Lower lobe of right lung (tissue), 2 donors: ENCODE measurements at regions not wholly inside any gene's neighbourhood (a gene's known extent, or its start where the extent isn't known, plus 50 kb on each side); places are given as distances from the start of the nearest gene placed in this dataset.
A peak's percentile ranks its signal among the peaks of the same experiment; 100 is the strongest.
"Not testable (repeated sequence)": the region's sequence is repeated elsewhere in the genome, so short reads cannot be mapped to it uniquely, and the experiment has no call there.

Experiments
- ATAC-seq, 2 donors: fragments of 200-7000 bp; cut with Tn5 transposase; one replicate each; pipeline ENCODE4 v1.9.1; 2020 to 2022; ENCODE audit warnings: mild to moderate bottlenecking in 2 of 2, moderate library complexity in 2 of 2
- DNase-seq: peaks from one replicate; pipeline ENCODE4 v3.0.0-alpha.2; 2020
- H3K27ac ChIP-seq: fragments of 200-600 bp; one replicate; pipeline ENCODE4 v1.8.0; 2022
- H3K27me3 ChIP-seq: fragments of 200-600 bp; one replicate; pipeline ENCODE4 v1.8.0; 2022; ENCODE audit warnings: low read depth
- H3K36me3 ChIP-seq: fragments of 200-600 bp; one replicate; pipeline ENCODE4 v1.8.0; 2022; ENCODE audit warnings: mild to moderate bottlenecking
- H3K4me1 ChIP-seq: fragments of 200-600 bp; one replicate; pipeline ENCODE4 v1.8.0; 2022
- H3K4me3 ChIP-seq: fragments of 200-600 bp; one replicate; pipeline ENCODE4 v1.8.0; 2022; ENCODE audit warnings: mild to moderate bottlenecking
- H3K9me3 ChIP-seq: fragments of 200-600 bp; one replicate; pipeline ENCODE4 v1.8.0; 2022
- intact Hi-C: fragments of 100-400 bp; cut with DNase I; formaldehyde crosslinking; loops from one replicate; pipeline ENCODE4 v1.11.0; 2022
- TF ChIP-seq, protein P1 (sequence below): fragments of 200-600 bp; IDR thresholded peaks from one replicate; pipeline ENCODE4 v1.8.0; 2022; ENCODE audit warnings: antibody characterized with exemption, mild to moderate bottlenecking
- donor health status: DM: no; HTN: yes; CAD: no; lungs with severe emphysema.

- Histone ChIP-seq H3K4me1 (no peaks in the 10 kb centered on the region), H3K36me3 (no peaks in the 10 kb centered on the region), H3K27ac (no peak overlapping the region), H3K27me3 (no peaks in the 10 kb centered on the region), H3K4me3 (no peak overlapping the region), H3K9me3 (no peaks in the 10 kb centered on the region)
- ATAC-seq = no peak
- DNase-seq = no peak
- intact Hi-C loops = no loop called here
- TF ChIP-seq, protein P1, sequence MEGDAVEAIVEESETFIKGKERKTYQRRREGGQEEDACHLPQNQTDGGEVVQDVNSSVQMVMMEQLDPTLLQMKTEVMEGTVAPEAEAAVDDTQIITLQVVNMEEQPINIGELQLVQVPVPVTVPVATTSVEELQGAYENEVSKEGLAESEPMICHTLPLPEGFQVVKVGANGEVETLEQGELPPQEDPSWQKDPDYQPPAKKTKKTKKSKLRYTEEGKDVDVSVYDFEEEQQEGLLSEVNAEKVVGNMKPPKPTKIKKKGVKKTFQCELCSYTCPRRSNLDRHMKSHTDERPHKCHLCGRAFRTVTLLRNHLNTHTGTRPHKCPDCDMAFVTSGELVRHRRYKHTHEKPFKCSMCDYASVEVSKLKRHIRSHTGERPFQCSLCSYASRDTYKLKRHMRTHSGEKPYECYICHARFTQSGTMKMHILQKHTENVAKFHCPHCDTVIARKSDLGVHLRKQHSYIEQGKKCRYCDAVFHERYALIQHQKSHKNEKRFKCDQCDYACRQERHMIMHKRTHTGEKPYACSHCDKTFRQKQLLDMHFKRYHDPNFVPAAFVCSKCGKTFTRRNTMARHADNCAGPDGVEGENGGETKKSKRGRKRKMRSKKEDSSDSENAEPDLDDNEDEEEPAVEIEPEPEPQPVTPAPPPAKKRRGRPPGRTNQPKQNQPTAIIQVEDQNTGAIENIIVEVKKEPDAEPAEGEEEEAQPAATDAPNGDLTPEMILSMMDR = no peak
These were observed 59.3 kb downstream of the GPR88 start for GRCh38 chr1:100597061-100597741.

DNA sequence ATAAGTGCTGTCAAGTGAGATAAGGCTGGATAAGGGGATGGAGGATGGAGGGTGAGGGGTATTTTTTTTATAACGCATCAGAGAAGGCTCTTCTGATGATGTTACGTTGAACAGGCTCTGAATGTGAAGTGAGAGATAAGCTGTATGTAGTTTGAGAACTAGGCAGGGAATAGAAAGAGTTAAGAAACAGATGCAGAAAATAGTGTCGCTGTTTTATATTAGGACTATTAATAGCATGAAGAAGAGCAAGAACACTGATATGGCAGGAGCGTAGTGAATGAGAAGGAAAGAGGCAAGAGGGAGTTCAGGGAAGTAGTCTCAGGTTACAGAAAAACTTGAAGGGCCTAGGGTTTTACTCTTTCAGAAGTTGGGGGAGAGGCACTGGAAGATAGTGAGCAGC lies 59.8 kb downstream of the GPR88 start:
- no peaks in the 10 kb centered on the region for H3K27me3 ChIP-seq
- intact Hi-C loops = no loop called here

GRCh38 chr1:100600377-100600776 lies 62.4 kb downstream of the GPR88 start:
- H3K9me3 ChIP-seq, H3K4me1 ChIP-seq, ATAC-seq, DNase-seq, H3K27ac ChIP-seq, H3K27me3 ChIP-seq, H3K36me3 ChIP-seq, H3K4me3 ChIP-seq, intact Hi-C loops: not testable (repeated sequence)

More for the DNA sequence above, 59.8 kb downstream of the GPR88 start:
- H3K27ac ChIP-seq = no peak overlapping the region
- H3K4me3 ChIP-seq = no peak overlapping the region
- no peaks in the 10 kb centered on the region for H3K9me3 ChIP-seq
- no peaks in the 10 kb centered on the region for H3K4me1 ChIP-seq
- DNase-seq (no peak), ATAC-seq (no peak)
- TF ChIP-seq, protein P1 = no peak
- H3K36me3 ChIP-seq = no peaks in the 10 kb centered on the region

DNA sequence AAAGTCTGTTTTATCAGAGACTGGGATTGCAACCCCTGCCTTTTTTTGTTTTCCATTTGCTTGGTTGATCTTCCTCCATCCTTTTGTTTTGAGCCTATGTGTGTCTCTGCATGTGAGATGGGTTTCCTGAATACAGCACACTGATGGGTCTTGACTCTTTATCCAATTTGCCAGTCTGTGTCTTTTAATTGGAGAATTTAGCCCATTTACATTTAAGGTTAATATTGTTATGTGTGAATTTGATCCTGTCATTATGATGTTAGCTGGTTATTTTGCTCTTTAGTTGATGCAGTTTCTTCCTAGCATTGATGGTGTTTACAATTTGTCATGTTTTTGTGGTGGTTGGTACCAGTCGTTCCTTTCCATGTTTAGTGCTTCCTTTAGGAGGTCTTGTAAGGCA lies 64.1 kb downstream of the GPR88 start:
- H3K9me3 ChIP-seq, intact Hi-C loops, H3K27ac ChIP-seq, H3K4me3 ChIP-seq, DNase-seq, H3K27me3 ChIP-seq, H3K4me1 ChIP-seq, H3K36me3 ChIP-seq, ATAC-seq: not testable (repeated sequence)

GRCh38 chr1:100604372-100604771 lies 66.4 kb downstream of the GPR88 start:
- no peaks in the 10 kb centered on the region for H3K27me3 ChIP-seq
- H3K4me3 ChIP-seq = no peak overlapping the region
- ATAC-seq (no peak), DNase-seq (no peak)
- H3K4me1 ChIP-seq = no peaks in the 10 kb centered on the region
- intact Hi-C loops = no loop called here
- H3K27ac ChIP-seq = no peak overlapping the region
- H3K36me3 ChIP-seq = no peaks in the 10 kb centered on the region
- no peaks in the 10 kb centered on the region for H3K9me3 ChIP-seq
- TF ChIP-seq, protein P1 = no peak

DNA sequence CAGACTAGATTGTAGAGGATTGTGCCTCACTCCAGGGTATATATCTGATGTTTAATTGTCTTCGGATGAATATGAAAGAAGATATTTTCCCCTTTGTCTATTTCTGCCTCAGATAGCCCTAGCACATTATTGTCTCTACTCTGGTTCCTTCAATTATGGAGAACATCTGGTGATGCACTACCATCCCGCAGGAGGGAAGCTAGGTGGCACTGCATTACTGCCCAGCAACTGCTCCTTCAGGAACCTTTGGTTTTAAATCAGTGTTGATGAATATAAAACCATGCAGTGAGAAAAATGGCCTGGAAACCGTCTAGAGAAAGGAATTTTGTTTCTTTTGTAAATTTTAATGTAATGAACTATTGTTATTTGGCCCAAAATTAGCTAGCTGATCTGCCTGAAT lies 68.5 kb downstream of the GPR88 start:
- peak; percentile 76 for ATAC-seq
- H3K27ac ChIP-seq = no peak overlapping the region
- TF ChIP-seq, protein P1 = peak; percentile 62
- no peak overlapping the region for H3K4me3 ChIP-seq
- H3K4me1 ChIP-seq = no peaks in the 10 kb centered on the region
- intact Hi-C loops = loop anchor here (5.0 kb wide), 1 partner anchor 261 kb away; no protein-coding TSS in a partner anchor
- H3K36me3 ChIP-seq = no peaks in the 10 kb centered on the region
- H3K27me3 ChIP-seq = no peaks in the 10 kb centered on the region
- DNase-seq = no peak
- H3K9me3 ChIP-seq = no peaks in the 10 kb centered on the region
